ENCODE measurements at regions not wholly inside any gene's neighbourhood (a gene's known extent, or its start where the extent isn't known, plus 50 kb on each side); places are given as distances from the start of the nearest gene placed in this dataset.

- TF ChIP-seq SIN3A (IDR thresholded peaks at IDR 0.05; ENCODE audit: borderline replicate concordance in 2 of 2, control insufficient read depth in 1 of 2, low read depth in 2 of 2, low read length in 2 of 2), result no peak
- no peak for TF ChIP-seq PHTF2 (CRISPR knock-in tag; IDR thresholded peaks at IDR 0.05)
- TF ChIP-seq CBX2 (IDR thresholded peaks at IDR 0.05; ENCODE audit: insufficient read depth, low read length, poor library complexity, severe bottlenecking), result no peak
- TF ChIP-seq ZBTB33 (CRISPR knock-in tag; IDR thresholded peaks at IDR 0.05), result no peak
- no peak for TF ChIP-seq ELF2 (CRISPR knock-in tag; IDR thresholded peaks at IDR 0.05)
- TF ChIP-seq, protein P1, sequence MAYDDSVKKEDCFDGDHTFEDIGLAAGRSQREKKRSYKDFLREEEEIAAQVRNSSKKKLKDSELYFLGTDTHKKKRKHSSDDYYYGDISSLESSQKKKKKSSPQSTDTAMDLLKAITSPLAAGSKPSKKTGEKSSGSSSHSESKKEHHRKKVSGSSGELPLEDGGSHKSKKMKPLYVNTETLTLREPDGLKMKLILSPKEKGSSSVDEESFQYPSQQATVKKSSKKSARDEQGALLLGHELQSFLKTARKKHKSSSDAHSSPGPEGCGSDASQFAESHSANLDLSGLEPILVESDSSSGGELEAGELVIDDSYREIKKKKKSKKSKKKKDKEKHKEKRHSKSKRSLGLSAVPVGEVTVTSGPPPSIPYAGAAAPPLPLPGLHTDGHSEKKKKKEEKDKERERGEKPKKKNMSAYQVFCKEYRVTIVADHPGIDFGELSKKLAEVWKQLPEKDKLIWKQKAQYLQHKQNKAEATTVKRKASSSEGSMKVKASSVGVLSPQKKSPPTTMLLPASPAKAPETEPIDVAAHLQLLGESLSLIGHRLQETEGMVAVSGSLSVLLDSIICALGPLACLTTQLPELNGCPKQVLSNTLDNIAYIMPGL (CRISPR knock-in tag; IDR thresholded peaks at IDR 0.05), result no peak
- no peak for TF ChIP-seq POLR2A (conservative IDR thresholded peaks at IDR 0.05)
- TF ChIP-seq MAFF (IDR thresholded peaks at IDR 0.05; ENCODE audit: low read length), result no peak
- no peak for TF ChIP-seq NFE2 (IDR thresholded peaks at IDR 0.05; ENCODE audit: low read depth)
Observed at GRCh38 chr5:143495110-143495509, 91.6 kb upstream of the NR3C1 start.

All from K562 (cell line).